Panc1 (cell line): ENCODE measurements at regions not wholly inside any gene's neighbourhood (a gene's known extent, or its start where the extent isn't known, plus 50 kb on each side); places are given as distances from the start of the nearest gene placed in this dataset.

ENCODE experiments used
- POLR2AphosphoS5 ChIP-seq: IDR thresholded peaks from 2 replicates; pipeline ENCODE4 v1.6.1; 2012; ENCODE audit warnings: mild to moderate bottlenecking, low read depth, low read length, moderate library complexity
- TCF7L2 ChIP-seq: IDR thresholded peaks from 2 replicates; pipeline ENCODE4 v1.6.1; 2011; ENCODE audit warnings: mild to moderate bottlenecking, low read depth, low read length, inconsistent platforms
- TF ChIP-seq, protein P1 (sequence below): fragments of 450-650 bp; IDR thresholded peaks from 2 replicates; pipeline ENCODE4 v1.5.1; 2017; ENCODE audit warnings: mild to moderate bottlenecking

- TF ChIP-seq, protein P1, sequence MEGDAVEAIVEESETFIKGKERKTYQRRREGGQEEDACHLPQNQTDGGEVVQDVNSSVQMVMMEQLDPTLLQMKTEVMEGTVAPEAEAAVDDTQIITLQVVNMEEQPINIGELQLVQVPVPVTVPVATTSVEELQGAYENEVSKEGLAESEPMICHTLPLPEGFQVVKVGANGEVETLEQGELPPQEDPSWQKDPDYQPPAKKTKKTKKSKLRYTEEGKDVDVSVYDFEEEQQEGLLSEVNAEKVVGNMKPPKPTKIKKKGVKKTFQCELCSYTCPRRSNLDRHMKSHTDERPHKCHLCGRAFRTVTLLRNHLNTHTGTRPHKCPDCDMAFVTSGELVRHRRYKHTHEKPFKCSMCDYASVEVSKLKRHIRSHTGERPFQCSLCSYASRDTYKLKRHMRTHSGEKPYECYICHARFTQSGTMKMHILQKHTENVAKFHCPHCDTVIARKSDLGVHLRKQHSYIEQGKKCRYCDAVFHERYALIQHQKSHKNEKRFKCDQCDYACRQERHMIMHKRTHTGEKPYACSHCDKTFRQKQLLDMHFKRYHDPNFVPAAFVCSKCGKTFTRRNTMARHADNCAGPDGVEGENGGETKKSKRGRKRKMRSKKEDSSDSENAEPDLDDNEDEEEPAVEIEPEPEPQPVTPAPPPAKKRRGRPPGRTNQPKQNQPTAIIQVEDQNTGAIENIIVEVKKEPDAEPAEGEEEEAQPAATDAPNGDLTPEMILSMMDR = no peak
- TF ChIP-seq POLR2AphosphoS5 = no peak
- no peak for TF ChIP-seq TCF7L2
These were observed 141.0 kb downstream of the OTOL1 start for GRCh38 chr3:161637559-161637958.
